GM12872 (cell line): ENCODE measurements at regions not wholly inside any gene's neighbourhood (a gene's known extent, or its start where the extent isn't known, plus 50 kb on each side); places are given as distances from the start of the nearest gene placed in this dataset.

Source experiments
- CTCF ChIP-seq: IDR thresholded peaks from 3 replicates; pipeline ENCODE4 v1.5.1; 2011; ENCODE audit warnings: low read depth, mild to moderate bottlenecking, low read length, moderate library complexity; ENCODE audit not compliant: insufficient read depth

DNA sequence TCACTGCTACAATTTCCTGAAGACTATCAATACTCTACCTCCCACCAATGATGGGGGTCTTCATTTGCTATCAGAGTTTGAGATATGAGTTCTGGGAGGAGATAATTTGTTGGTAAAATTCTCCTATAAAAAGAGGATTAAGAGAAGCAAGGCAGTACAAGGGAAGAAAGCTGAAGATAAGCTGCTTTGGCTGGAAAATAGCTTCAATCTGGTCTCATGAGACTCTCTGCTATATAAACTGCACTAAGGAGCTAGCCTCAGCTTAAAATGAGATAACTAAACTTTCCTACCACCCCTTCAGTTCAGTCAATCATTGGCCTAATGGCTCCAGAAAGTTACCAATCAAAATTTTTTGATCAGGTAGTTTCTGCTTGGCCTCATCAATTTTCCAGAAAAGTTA lies 2105.0 kb downstream of the ARAP2 start:
- TF ChIP-seq CTCF = no peak

- no peak for TF ChIP-seq CTCF
These were observed 2095.9 kb downstream of the ARAP2 start for GRCh38 chr4:34148322-34148908.

- TF ChIP-seq CTCF = no peak
These were observed 2086.8 kb downstream of the ARAP2 start for GRCh38 chr4:34157547-34157946.

DNA sequence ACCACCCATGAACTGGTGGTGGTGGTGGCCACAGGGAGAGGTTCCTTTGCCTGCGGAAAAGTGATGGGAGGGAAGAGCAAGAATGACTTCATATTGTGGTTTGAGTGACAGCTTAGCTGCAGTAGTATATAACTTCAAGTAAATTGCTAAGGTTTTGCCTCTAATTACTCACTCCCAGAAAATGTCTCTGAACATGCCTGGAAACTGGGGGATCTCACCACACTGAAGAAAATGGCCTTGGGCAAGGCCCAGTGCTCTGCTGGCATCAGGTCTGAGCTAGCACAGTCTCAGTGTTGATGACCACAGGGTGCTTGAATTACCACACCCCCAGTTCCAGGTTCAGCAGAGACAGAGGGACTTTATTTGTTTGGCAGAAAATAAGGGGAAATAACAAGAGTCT lies 2085.4 kb downstream of the ARAP2 start:
- TF ChIP-seq CTCF = no peak

DNA sequence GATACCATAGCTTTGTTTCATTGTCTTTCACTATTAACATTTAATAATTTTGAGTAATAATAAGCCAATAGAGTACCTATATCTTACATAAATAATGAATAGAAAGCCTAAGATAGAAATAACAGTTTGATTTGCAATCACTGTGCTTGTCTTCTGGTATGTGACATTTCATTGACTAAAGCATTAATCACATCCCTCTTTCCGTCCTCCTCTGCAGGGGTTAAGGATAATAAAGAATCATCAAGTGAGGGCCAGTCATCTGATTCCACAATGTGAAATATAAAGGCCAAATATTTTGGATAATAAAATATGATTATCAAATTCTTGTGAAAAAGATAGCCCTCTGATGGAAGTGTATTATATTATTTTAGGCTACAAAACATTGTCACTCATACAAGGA lies 2073.4 kb downstream of the ARAP2 start:
- no peak for TF ChIP-seq CTCF

DNA sequence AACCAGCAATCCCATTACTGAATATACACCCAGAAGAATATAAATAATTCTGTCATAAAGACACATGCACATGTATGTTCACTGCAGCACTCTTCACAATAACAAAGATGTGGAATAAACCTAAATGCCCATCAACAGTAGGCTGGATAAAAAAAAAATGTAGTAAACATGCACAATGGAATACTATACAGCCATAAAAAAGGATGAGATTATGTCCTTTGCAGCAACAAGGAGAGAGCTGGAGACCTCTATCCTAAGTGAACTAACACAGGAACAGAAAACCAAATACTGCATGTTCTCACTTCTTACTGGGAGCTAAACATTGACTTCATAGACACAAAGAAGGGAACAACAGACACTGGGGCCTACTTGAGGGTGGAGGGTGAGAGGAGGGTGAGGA lies 2067.7 kb downstream of the ARAP2 start:
- no peak for TF ChIP-seq CTCF

DNA sequence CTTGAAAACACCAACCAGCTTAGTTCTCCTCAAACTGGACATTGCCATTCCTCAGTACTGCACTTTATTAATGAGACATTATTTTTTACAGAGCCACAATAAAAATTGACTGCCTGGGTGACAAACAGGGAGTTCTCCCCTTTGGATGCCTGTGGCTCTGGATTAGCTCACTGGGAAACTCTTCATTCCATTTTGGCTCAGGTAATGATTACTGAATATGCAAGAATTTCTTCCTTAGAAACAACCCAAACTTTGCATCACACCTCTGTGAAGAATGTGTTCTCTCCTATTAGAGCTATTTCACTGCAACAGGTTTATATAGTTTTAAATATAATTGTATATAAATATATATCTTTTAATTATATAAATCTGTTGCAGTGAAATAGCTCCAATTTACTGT lies 2065.8 kb downstream of the ARAP2 start:
- TF ChIP-seq CTCF = no peak

GRCh38 chr4:34181311-34181841 lies 2062.9 kb downstream of the ARAP2 start:
- no peak for TF ChIP-seq CTCF
